A549 (cell line): ENCODE measurements at regions not wholly inside any gene's neighbourhood (a gene's known extent, or its start where the extent isn't known, plus 50 kb on each side); places are given as distances from the start of the nearest gene placed in this dataset.

Source experiments
- CEBPB ChIP-seq, 2 experiments: fragments of >200 bp in 1 of 2; sonication (Bioruptor Twin) in 1 of 2; formaldehyde crosslinking in 1 of 2; IDR thresholded peaks; 2 replicates each; pipeline ENCODE4 v1.6.1; 2012 to 2016
- EP300 ChIP-seq, 2 experiments: fragments of >200 bp; sonication (Bioruptor Twin); formaldehyde crosslinking; IDR thresholded peaks; 2 replicates in 1 of 2; 3 replicates in 1 of 2; pipeline ENCODE4 v1.6.1; 2016 to 2017
- PBX3 ChIP-seq: IDR thresholded peaks from 2 replicates; pipeline ENCODE4 v1.6.1; 2012
- POLR2A ChIP-seq: IDR thresholded peaks from 2 replicates; pipeline ENCODE4 v1.6.1; 2012; ENCODE audit warnings: mild to moderate bottlenecking, low read length
- SMC3 ChIP-seq: fragments of >200 bp; sonication (Bioruptor Twin); formaldehyde crosslinking; IDR thresholded peaks from 3 replicates; pipeline ENCODE4 v1.6.1; 2018; ENCODE audit warnings: inconsistent platforms
- TF ChIP-seq, protein P1 (sequence below): IDR thresholded peaks from 2 replicates; pipeline ENCODE4 v1.6.1; 2012
- TF ChIP-seq, protein P2 (sequence below): fragments of 200-600 bp; sonication (generic); IDR thresholded peaks from 2 replicates; pipeline ENCODE4 v1.6.1; 2016; ENCODE audit warnings: antibody characterized with exemption, mild to moderate bottlenecking, moderate library complexity

GRCh38 chr12:105954951-105955931 is 183.5 kb downstream of the NUAK1 start:
- TF ChIP-seq SMC3 (no peak), EP300 (IDR thresholded peaks at IDR 0.05) (no peak), CEBPB (IDR thresholded peaks at IDR 0.05) (no peak), PBX3 (no peak), POLR2A (no peak)
- TF ChIP-seq, protein P1, sequence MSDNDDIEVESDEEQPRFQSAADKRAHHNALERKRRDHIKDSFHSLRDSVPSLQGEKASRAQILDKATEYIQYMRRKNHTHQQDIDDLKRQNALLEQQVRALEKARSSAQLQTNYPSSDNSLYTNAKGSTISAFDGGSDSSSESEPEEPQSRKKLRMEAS: no peak
- TF ChIP-seq, protein P2, sequence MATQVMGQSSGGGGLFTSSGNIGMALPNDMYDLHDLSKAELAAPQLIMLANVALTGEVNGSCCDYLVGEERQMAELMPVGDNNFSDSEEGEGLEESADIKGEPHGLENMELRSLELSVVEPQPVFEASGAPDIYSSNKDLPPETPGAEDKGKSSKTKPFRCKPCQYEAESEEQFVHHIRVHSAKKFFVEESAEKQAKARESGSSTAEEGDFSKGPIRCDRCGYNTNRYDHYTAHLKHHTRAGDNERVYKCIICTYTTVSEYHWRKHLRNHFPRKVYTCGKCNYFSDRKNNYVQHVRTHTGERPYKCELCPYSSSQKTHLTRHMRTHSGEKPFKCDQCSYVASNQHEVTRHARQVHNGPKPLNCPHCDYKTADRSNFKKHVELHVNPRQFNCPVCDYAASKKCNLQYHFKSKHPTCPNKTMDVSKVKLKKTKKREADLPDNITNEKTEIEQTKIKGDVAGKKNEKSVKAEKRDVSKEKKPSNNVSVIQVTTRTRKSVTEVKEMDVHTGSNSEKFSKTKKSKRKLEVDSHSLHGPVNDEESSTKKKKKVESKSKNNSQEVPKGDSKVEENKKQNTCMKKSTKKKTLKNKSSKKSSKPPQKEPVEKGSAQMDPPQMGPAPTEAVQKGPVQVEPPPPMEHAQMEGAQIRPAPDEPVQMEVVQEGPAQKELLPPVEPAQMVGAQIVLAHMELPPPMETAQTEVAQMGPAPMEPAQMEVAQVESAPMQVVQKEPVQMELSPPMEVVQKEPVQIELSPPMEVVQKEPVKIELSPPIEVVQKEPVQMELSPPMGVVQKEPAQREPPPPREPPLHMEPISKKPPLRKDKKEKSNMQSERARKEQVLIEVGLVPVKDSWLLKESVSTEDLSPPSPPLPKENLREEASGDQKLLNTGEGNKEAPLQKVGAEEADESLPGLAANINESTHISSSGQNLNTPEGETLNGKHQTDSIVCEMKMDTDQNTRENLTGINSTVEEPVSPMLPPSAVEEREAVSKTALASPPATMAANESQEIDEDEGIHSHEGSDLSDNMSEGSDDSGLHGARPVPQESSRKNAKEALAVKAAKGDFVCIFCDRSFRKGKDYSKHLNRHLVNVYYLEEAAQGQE: no peak
